Hepatocyte (in vitro differentiated cells): ENCODE measurements at regions not wholly inside any gene's neighbourhood (a gene's known extent, or its start where the extent isn't known, plus 50 kb on each side); places are given as distances from the start of the nearest gene placed in this dataset.

Source experiments
- DNase-seq: peaks from one replicate; pipeline ENCODE4 v3.0.0-alpha.2; 2016; ENCODE audit warnings: low spot score
- H2AFZ ChIP-seq: fragments of 200-600 bp; sonication (generic); 2 replicates; pipeline ENCODE4 v1.6.0; 2016; ENCODE audit warnings: antibody characterized with exemption, mild to moderate bottlenecking
- H3K27ac ChIP-seq: fragments of 200-600 bp; sonication (generic); 2 replicates; pipeline ENCODE4 v1.5.1; 2016; ENCODE audit warnings: mild to moderate bottlenecking
- H3K27me3 ChIP-seq: fragments of 200-600 bp; sonication (generic); 2 replicates; pipeline ENCODE4 v1.6.1; 2016
- H3K36me3 ChIP-seq: fragments of 200-600 bp; sonication (generic); replicated peaks from 2 replicates; pipeline ENCODE4 v1.5.1; 2016; ENCODE audit warnings: low read depth; ENCODE audit not compliant: insufficient read depth
- H3K4me1 ChIP-seq: fragments of 200-600 bp; sonication (generic); 2 replicates; pipeline ENCODE4 v1.5.1; 2016; ENCODE audit warnings: mild to moderate bottlenecking, moderate library complexity; ENCODE audit not compliant: insufficient read depth
- H3K4me2 ChIP-seq: fragments of 200-600 bp; sonication (generic); 2 replicates; pipeline ENCODE4 v1.6.0; 2016
- H3K4me3 ChIP-seq: fragments of 200-600 bp; sonication (generic); 2 replicates; pipeline ENCODE4 v1.5.1; 2016; ENCODE audit warnings: mild to moderate bottlenecking
- H3K79me2 ChIP-seq: fragments of 200-600 bp; sonication (generic); 2 replicates; pipeline ENCODE4 v1.6.0; 2017; ENCODE audit warnings: mild to moderate bottlenecking
- H3K9me2 ChIP-seq: fragments of 200-600 bp; sonication (generic); replicated peaks from 2 replicates; pipeline ENCODE4 v1.6.0; 2017; ENCODE audit warnings: mild to moderate bottlenecking; ENCODE audit not compliant: insufficient read depth
- H3K9me3 ChIP-seq: fragments of 200-600 bp; sonication (generic); 2 replicates; pipeline ENCODE4 v1.5.1; 2016; ENCODE audit warnings: low read depth, mild to moderate bottlenecking
- H4K20me1 ChIP-seq: fragments of 200-600 bp; sonication (generic); 2 replicates; pipeline ENCODE4 v1.6.0; 2016; ENCODE audit warnings: mild to moderate bottlenecking; ENCODE audit not compliant: insufficient read depth, poor library complexity, severe bottlenecking
- CTCF ChIP-seq: fragments of 200-600 bp; sonication (generic); IDR thresholded peaks from 2 replicates; pipeline ENCODE4 v1.5.1; 2016; ENCODE audit warnings: antibody characterized with exemption, mild to moderate bottlenecking; ENCODE audit not compliant: poor library complexity
- EZH2 ChIP-seq: fragments of 200-600 bp; sonication (generic); IDR thresholded peaks from 2 replicates; pipeline ENCODE4 v1.6.1; 2016; ENCODE audit warnings: antibody characterized with exemption, mild to moderate bottlenecking, borderline replicate concordance
- EZH2phosphoT487 ChIP-seq: fragments of 200-600 bp; sonication (generic); IDR thresholded peaks from one replicate; pipeline ENCODE4 v1.6.1; 2018; ENCODE audit warnings: antibody characterized with exemption, mild to moderate bottlenecking, low read depth, moderate library complexity; ENCODE audit not compliant: unreplicated experiment, severe bottlenecking
- WGBS: methylation state at CpG from one replicate; pipeline ENCODE4 v1.1.6; 2016; ENCODE audit warnings: low lambda C conversion rate; ENCODE audit errors: missing lambda C conversion rate; 5-methylcytosine and 5-hydroxymethylcytosine counted together

- H3K9me3 ChIP-seq: no peaks in the 10 kb centered on the region
- no peaks in the 10 kb centered on the region for H3K36me3 ChIP-seq
- no peak overlapping the region for H3K27ac ChIP-seq
- no peaks in the 10 kb centered on the region for H3K9me2 ChIP-seq
- WGBS: 53% methylated on average over 2 of the region's 2 CpGs
- H3K27me3 ChIP-seq: no peaks in the 10 kb centered on the region
- no peak for DNase-seq
- H3K4me1 ChIP-seq: no peaks in the 10 kb centered on the region
- TF ChIP-seq CTCF: no peak
- no peak overlapping the region for H2AFZ ChIP-seq
- H3K4me2 ChIP-seq: no peak overlapping the region
- H4K20me1 ChIP-seq: no peaks in the 10 kb centered on the region
- H3K79me2 ChIP-seq: no peaks in the 10 kb centered on the region
- H3K4me3 ChIP-seq: no peak overlapping the region
Measured at GRCh38 chrX:69236641-69237040, 71.4 kb upstream of the PJA1 start.

- DNase-seq: no peak
- Histone ChIP-seq H3K36me3 (no peaks in the 10 kb centered on the region), H3K9me2 (no peaks in the 10 kb centered on the region), H3K27ac (no peak overlapping the region), H3K9me3 (no peaks in the 10 kb centered on the region), H3K4me1 (no peaks in the 10 kb centered on the region), H4K20me1 (no peaks in the 10 kb centered on the region), H3K27me3 (no peaks in the 10 kb centered on the region), H3K4me3 (no peak overlapping the region), H3K4me2 (no peak overlapping the region), H3K79me2 (no peaks in the 10 kb centered on the region), H2AFZ (no peak overlapping the region)
- TF ChIP-seq EZH2 (no peak), CTCF (no peak), EZH2phosphoT487 (no peak)
Measured at GRCh38 chrX:69234624-69235023, 69.4 kb upstream of the PJA1 start.

- Histone ChIP-seq H2AFZ (no peak overlapping the region), H3K4me2 (no peak overlapping the region), H3K27me3 (no peaks in the 10 kb centered on the region), H3K9me3 (no peaks in the 10 kb centered on the region), H3K4me1 (no peaks in the 10 kb centered on the region), H3K4me3 (no peak overlapping the region), H3K27ac (no peak overlapping the region), H3K79me2 (no peaks in the 10 kb centered on the region), H4K20me1 (no peaks in the 10 kb centered on the region), H3K9me2 (no peaks in the 10 kb centered on the region), H3K36me3 (no peaks in the 10 kb centered on the region)
- WGBS: 67% methylated on average over 3 of the region's 3 CpGs
- TF ChIP-seq EZH2 (no peak), CTCF (no peak), EZH2phosphoT487 (no peak)
- DNase-seq: no peak
Measured at GRCh38 chrX:69232945-69233344, 67.7 kb upstream of the PJA1 start.

GRCh38 chrX:69231903-69232302 is 66.7 kb upstream of the PJA1 start:
- Histone ChIP-seq H3K9me2 (no peaks in the 10 kb centered on the region), H3K4me3 (no peak overlapping the region), H3K27ac (no peak overlapping the region), H3K4me1 (no peaks in the 10 kb centered on the region), H3K9me3 (no peaks in the 10 kb centered on the region), H3K36me3 (no peaks in the 10 kb centered on the region), H3K27me3 (no peaks in the 10 kb centered on the region), H2AFZ (no peak overlapping the region), H3K79me2 (no peaks in the 10 kb centered on the region), H4K20me1 (no peaks in the 10 kb centered on the region), H3K4me2 (no peak overlapping the region)
- TF ChIP-seq EZH2phosphoT487 (no peak), EZH2 (no peak), CTCF (no peak)
- no peak for DNase-seq
